ENCODE measurements at regions not wholly inside any gene's neighbourhood (a gene's known extent, or its start where the extent isn't known, plus 50 kb on each side); places are given as distances from the start of the nearest gene placed in this dataset.

DNA sequence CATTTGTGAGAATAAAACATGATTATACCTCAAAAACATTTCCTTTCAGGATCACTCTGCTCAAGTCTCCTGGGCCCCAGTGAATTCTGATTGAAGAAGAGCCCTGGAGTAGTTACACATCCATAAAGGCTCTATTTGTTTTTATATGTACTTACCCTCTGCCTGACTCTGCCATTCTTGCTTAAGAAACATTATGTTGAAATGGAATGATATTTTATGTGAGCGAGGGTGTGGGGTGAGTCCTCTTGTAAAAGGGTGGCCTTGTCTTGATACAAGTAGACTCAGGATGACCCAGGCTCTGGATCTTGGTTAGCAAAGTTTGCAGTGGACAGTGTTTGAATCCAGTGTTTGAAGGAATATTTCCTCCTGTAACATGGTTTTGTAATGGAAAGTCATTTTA is 215.4 kb upstream of the PREP start:
- TF ChIP-seq MYC (IDR thresholded peaks at IDR 0.05; ENCODE audit: borderline replicate concordance, low read length) (no peak), KDM5A (IDR thresholded peaks at IDR 0.05) (no peak), CBX2 (IDR thresholded peaks at IDR 0.05; ENCODE audit: borderline replicate concordance, low read depth) (no peak), EHF (CRISPR knock-in tag; IDR thresholded peaks at IDR 0.05) (no peak), ESRRA (IDR thresholded peaks at IDR 0.05; ENCODE audit: borderline replicate concordance, low read length) (no peak), NFE2L2 (conservative IDR thresholded peaks at IDR 0.05; ENCODE audit: low read length) (no peak), MAFK (IDR thresholded peaks at IDR 0.05; ENCODE audit: partially characterized antibody) (no peak), TP53 (CRISPR knock-in tag; IDR thresholded peaks at IDR 0.05) (no peak), POLR2A (IDR thresholded peaks at IDR 0.05; ENCODE audit: low read length) (no peak)
- TF ChIP-seq, protein P1, sequence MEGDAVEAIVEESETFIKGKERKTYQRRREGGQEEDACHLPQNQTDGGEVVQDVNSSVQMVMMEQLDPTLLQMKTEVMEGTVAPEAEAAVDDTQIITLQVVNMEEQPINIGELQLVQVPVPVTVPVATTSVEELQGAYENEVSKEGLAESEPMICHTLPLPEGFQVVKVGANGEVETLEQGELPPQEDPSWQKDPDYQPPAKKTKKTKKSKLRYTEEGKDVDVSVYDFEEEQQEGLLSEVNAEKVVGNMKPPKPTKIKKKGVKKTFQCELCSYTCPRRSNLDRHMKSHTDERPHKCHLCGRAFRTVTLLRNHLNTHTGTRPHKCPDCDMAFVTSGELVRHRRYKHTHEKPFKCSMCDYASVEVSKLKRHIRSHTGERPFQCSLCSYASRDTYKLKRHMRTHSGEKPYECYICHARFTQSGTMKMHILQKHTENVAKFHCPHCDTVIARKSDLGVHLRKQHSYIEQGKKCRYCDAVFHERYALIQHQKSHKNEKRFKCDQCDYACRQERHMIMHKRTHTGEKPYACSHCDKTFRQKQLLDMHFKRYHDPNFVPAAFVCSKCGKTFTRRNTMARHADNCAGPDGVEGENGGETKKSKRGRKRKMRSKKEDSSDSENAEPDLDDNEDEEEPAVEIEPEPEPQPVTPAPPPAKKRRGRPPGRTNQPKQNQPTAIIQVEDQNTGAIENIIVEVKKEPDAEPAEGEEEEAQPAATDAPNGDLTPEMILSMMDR (IDR thresholded peaks at IDR 0.05), result no peak
- TF ChIP-seq, protein P2, sequence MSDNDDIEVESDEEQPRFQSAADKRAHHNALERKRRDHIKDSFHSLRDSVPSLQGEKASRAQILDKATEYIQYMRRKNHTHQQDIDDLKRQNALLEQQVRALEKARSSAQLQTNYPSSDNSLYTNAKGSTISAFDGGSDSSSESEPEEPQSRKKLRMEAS (IDR thresholded peaks at IDR 0.05), result no peak
- TF ChIP-seq, protein P3, sequence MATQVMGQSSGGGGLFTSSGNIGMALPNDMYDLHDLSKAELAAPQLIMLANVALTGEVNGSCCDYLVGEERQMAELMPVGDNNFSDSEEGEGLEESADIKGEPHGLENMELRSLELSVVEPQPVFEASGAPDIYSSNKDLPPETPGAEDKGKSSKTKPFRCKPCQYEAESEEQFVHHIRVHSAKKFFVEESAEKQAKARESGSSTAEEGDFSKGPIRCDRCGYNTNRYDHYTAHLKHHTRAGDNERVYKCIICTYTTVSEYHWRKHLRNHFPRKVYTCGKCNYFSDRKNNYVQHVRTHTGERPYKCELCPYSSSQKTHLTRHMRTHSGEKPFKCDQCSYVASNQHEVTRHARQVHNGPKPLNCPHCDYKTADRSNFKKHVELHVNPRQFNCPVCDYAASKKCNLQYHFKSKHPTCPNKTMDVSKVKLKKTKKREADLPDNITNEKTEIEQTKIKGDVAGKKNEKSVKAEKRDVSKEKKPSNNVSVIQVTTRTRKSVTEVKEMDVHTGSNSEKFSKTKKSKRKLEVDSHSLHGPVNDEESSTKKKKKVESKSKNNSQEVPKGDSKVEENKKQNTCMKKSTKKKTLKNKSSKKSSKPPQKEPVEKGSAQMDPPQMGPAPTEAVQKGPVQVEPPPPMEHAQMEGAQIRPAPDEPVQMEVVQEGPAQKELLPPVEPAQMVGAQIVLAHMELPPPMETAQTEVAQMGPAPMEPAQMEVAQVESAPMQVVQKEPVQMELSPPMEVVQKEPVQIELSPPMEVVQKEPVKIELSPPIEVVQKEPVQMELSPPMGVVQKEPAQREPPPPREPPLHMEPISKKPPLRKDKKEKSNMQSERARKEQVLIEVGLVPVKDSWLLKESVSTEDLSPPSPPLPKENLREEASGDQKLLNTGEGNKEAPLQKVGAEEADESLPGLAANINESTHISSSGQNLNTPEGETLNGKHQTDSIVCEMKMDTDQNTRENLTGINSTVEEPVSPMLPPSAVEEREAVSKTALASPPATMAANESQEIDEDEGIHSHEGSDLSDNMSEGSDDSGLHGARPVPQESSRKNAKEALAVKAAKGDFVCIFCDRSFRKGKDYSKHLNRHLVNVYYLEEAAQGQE (IDR thresholded peaks at IDR 0.05), result no peak
